ENCODE measurements at regions not wholly inside any gene's neighbourhood (a gene's known extent, or its start where the extent isn't known, plus 50 kb on each side); places are given as distances from the start of the nearest gene placed in this dataset.

GRCh38 chr13:76471486-76471885 is 414.7 kb downstream of the KCTD12 start:
- Histone ChIP-seq H3K4me3 (replicated peaks in 1 of 3; ENCODE audit: insufficient read depth in 1 of 3, low read depth in 1 of 3, low read length in 3 of 3) (no peak overlapping the region), H2AFZ (ENCODE audit: low read depth, low read length) (no peak overlapping the region), H3K9me3 (replicated peaks; ENCODE audit: control insufficient read depth, insufficient read depth, low read length) (no peaks in the 10 kb centered on the region), H3K9me1 (replicated peaks; ENCODE audit: control insufficient read depth, extremely low read depth, insufficient read depth, low read length) (no peaks in the 10 kb centered on the region), H3K4me1 (ENCODE audit: control insufficient read depth, extremely low read depth, insufficient read depth, low read length) (no peaks in the 10 kb centered on the region), H3K79me2 (ENCODE audit: control insufficient read depth, insufficient read depth, low read length) (no peaks in the 10 kb centered on the region), H3K27ac (ENCODE audit: insufficient read depth, low read depth, low read length) (no peak overlapping the region), H3K9ac (replicated peaks; ENCODE audit: extremely low read depth, insufficient read depth, low read length) (no peak overlapping the region), H3K36me3 (ENCODE audit: control insufficient read depth in 2 of 2, extremely low read depth in 1 of 2, insufficient read depth in 2 of 2, low read length in 2 of 2) (no peaks in the 10 kb centered on the region), H3K27me3 (ENCODE audit: control insufficient read depth in 2 of 2, insufficient read depth in 2 of 2, low read length in 2 of 2) (peaks cover 2% of the 10 kb centered on the region in 2 experiments), H4K20me1 (replicated peaks; ENCODE audit: control insufficient read depth, extremely low read depth, insufficient read depth, low read length) (no peaks in the 10 kb centered on the region), H3K4me2 (ENCODE audit: insufficient read depth, low read length) (no peak overlapping the region)
- ChIA-PET POLR2A (no interaction called here), CTCF (interaction anchor here (0.6 to 8.2 kb wide), 10 partner anchors 9 to 784 kb away, joined by 3 to 76 read pairs (median 4); partner anchors contain the start of gene KCTD12)
- FAIRE-seq, result no peak
- no TSS peak for BruUV-seq (replicated peaks)
- dilution Hi-C loops (cut with MboI; ENCODE audit: extremely low pct_ligation_motif_present, low sequenced_read_pairs), result no loop called here
- DNase-seq (ENCODE audit: low read depth, low spot score), result no peak
- intact Hi-C loops (cut with micrococcal nuclease), result loop anchor here (5.0 to 10.0 kb wide), 4 partner anchors 249 to 503 kb away; partner anchors contain the start of gene KCTD12
- TF ChIP-seq FOS (IDR thresholded peaks at IDR 0.05; ENCODE audit: borderline replicate concordance, insufficient read depth, low read length) (no peak), GATA2 (IDR thresholded peaks at IDR 0.05; ENCODE audit: insufficient read depth, insufficient read length, low read depth, low read length) (no peak), EZH2 (IDR thresholded peaks at IDR 0.05; ENCODE audit: borderline replicate concordance, low read depth, low read length, severe bottlenecking) (no peak), MYC (IDR thresholded peaks at IDR 0.05; ENCODE audit: low read depth, low read length) (no peak), POLR2AphosphoS5 (IDR thresholded peaks at IDR 0.05; ENCODE audit: insufficient read depth, low read depth, low read length) (no peak), JUN (IDR thresholded peaks at IDR 0.05; ENCODE audit: borderline replicate concordance, insufficient read depth, insufficient read length, low read depth) (no peak), POLR2A (IDR thresholded peaks at IDR 0.05; ENCODE audit: low read depth, low read length) (no peak)
- TF ChIP-seq, protein P1, sequence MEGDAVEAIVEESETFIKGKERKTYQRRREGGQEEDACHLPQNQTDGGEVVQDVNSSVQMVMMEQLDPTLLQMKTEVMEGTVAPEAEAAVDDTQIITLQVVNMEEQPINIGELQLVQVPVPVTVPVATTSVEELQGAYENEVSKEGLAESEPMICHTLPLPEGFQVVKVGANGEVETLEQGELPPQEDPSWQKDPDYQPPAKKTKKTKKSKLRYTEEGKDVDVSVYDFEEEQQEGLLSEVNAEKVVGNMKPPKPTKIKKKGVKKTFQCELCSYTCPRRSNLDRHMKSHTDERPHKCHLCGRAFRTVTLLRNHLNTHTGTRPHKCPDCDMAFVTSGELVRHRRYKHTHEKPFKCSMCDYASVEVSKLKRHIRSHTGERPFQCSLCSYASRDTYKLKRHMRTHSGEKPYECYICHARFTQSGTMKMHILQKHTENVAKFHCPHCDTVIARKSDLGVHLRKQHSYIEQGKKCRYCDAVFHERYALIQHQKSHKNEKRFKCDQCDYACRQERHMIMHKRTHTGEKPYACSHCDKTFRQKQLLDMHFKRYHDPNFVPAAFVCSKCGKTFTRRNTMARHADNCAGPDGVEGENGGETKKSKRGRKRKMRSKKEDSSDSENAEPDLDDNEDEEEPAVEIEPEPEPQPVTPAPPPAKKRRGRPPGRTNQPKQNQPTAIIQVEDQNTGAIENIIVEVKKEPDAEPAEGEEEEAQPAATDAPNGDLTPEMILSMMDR (IDR thresholded peaks at IDR 0.05; ENCODE audit: extremely low read depth in 1 of 2, insufficient read depth in 1 of 2, low read depth in 1 of 2, low read length in 2 of 2), result no peak
- TF ChIP-seq, protein P2, sequence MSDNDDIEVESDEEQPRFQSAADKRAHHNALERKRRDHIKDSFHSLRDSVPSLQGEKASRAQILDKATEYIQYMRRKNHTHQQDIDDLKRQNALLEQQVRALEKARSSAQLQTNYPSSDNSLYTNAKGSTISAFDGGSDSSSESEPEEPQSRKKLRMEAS (IDR thresholded peaks at IDR 0.05; ENCODE audit: insufficient read depth, insufficient read length), result no peak

Data from endothelial cell of umbilical vein (primary cell).